GM19238 (cell line): ENCODE measurements at regions not wholly inside any gene's neighbourhood (a gene's known extent, or its start where the extent isn't known, plus 50 kb on each side); places are given as distances from the start of the nearest gene placed in this dataset.

Experiments
- DNase-seq: peaks from one replicate; pipeline ENCODE4 v3.0.0; 2011; ENCODE audit warnings: low spot score; ENCODE audit not compliant: insufficient read length

GRCh38 chr11:127345819-127346459 lies 345.4 kb upstream of the KIRREL3 start:
- peak; percentile 10 for DNase-seq

DNA sequence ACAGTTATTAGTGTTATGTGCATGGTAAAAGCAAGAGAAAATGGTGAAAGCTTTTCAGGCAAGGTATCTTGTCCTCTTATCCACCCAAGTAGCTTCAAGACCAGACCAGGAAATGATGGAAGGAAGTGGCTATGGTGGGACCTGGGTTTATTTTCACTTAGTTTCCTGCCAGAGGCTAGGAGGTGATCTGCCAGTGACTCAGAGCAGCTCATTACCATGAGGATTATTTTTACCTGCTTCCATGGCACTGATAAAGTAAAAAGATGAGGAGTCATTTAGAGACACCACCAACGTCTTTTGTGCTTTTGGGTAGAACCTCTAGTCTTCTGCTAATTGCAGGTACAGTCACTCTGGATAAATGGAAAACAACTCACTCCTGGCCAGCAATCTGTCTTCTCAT lies 339.9 kb upstream of the KIRREL3 start:
- DNase-seq = no peak

GRCh38 chr11:127339376-127339775 lies 338.8 kb upstream of the KIRREL3 start:
- no peak for DNase-seq

DNA sequence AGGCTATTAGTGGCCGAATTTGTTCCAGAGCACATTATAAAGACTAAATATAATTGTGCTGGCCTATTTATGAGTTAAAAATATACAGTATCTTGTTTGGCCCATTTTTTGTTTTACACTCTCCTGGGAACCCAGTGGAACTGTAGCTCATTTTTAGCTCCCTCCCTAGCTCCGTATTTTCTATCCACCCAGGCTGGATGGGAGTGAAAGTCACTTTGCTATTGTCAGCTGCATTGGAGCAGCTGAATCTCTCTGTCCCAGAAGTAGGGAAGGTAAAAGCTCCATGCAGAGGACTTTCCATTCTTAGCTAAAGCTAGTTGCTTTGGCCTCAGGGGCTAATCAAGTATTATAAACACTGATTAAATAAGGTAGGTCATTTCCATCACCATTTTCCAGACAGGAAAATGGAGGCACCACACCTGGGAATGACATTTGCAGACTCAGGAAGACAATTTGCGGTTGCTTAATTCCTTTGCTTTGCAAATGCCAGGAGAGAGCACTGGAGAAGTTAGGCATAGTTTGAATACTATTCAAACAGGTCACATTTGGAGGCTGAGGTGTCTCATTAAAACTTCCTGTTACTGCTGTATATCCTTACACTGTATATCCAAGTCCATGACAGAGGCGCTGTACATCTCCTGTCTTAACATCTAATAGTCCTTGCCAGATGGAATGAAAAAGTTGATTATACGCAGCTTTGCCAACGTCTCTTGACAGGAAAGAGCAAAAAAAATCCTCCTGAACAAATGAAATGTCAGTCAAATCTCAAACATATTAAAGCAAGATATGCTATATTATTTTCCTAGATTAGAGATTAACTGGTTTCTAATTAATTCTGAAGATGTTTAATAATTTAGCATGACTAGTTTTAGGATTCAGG lies 338.1 kb upstream of the KIRREL3 start:
- DNase-seq = no peak

GRCh38 chr11:127334466-127334865 lies 333.9 kb upstream of the KIRREL3 start:
- DNase-seq = no peak

DNA sequence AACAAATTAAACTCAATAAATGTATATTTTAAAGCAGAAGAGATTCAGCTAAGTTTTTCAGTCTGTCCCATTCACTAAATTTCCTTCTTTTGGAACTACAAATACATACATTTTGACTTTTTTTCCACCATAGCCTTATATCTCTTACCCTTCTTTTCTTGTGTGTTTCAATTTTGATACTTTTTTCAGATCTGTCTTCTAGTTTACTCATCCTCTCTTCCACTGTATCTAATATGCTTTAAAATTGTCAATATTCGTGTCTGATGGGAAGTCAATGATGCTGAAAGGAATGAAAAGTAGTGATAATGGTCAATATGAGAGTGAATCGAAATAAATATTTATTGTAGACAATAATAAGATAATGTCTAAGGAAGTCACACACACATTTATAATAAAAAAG lies 332.3 kb upstream of the KIRREL3 start:
- DNase-seq = no peak

DNA sequence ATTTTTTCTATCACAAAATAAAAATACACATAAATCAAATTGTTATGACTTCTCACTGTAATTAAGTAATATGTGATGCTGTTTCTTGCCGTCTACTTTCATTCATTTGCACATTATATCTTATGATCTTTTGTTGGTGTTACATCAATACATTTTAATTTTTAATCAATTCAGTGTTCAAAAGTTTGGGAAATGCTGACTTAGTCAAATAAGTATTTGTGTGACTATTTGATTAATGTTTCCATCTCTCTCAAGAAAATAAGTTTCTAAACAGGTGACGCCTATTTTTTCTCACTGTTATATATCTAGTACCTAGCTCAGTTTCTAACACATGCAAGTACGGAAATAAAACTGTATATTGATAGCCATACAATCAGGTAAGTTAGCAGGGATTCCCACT lies 329.5 kb upstream of the KIRREL3 start:
- no peak for DNase-seq

- DNase-seq = no peak
Observed at GRCh38 chr11:127308291-127308690, 307.7 kb upstream of the KIRREL3 start.

GRCh38 chr11:127307700-127308099 lies 307.1 kb upstream of the KIRREL3 start:
- no peak for DNase-seq

DNA sequence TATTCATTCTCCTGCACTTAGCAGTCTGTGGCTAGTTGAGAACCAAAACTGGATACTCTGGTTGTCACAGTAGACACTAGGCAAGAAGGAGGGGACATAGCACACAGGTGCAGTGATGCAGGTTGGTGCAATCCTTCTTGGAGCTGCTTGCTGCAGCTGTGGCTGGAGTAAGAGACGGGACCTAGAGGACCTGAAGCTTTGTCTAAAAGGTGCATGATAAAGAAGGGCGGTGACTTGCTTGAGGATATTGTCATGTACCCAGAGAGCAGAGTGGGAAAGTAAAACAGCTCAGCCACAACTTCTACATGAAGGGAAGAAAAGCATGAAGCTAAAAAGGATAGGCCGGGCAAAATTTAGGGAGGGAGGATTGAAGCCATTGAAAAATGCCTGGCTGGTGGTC lies 304.1 kb upstream of the KIRREL3 start:
- DNase-seq = no peak

GRCh38 chr11:127288926-127289325 lies 288.4 kb upstream of the KIRREL3 start:
- no peak for DNase-seq

- DNase-seq = no peak
Observed at GRCh38 chr11:127281534-127281933, 281.0 kb upstream of the KIRREL3 start.

GRCh38 chr11:127275774-127276173 lies 275.2 kb upstream of the KIRREL3 start:
- DNase-seq = no peak

DNA sequence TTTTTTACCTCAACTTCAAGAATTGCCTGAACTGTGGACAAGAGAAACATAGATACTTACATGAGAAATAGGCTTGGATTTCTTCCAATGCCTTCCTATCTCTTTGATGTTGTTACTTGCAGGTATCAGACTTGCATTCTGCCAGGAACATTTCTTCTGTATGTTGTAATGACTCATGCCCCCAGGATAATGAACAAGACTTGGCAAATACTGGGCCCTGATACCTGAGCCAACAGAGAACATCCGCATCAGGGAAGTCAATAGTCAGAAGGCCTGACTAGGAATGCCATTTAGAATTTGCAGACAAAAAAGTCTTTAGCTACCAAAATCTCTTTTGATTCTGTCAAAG lies 273.7 kb upstream of the KIRREL3 start:
- no peak for DNase-seq

- DNase-seq = no peak
Observed at GRCh38 chr11:127273593-127274327, 273.2 kb upstream of the KIRREL3 start.

DNA sequence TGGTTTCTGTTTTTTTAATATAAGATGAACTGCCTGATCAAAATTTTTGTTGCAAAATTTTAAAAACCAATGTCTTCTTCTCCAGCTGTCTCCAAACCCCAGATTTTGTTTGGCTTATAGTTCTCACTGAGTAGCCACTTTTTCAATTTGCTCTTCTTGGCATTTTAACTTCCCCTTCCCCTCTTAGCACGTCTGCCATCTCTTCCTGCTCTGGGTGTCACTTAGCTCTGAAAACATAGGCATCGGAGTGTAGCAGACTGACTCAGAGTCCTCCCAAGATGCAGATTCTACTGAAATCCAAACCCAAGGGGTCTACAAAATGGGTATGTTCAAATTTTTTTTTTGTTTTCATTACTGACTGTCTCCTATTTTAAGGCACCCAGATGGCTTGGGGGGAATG lies 270.3 kb upstream of the KIRREL3 start:
- no peak for DNase-seq

- DNase-seq = no peak
Observed at GRCh38 chr11:127269911-127270310, 269.3 kb upstream of the KIRREL3 start.

GRCh38 chr11:127268932-127269331 lies 268.4 kb upstream of the KIRREL3 start:
- DNase-seq = no peak

- no peak for DNase-seq
Observed at GRCh38 chr11:127268521-127268920, 268.0 kb upstream of the KIRREL3 start.

DNA sequence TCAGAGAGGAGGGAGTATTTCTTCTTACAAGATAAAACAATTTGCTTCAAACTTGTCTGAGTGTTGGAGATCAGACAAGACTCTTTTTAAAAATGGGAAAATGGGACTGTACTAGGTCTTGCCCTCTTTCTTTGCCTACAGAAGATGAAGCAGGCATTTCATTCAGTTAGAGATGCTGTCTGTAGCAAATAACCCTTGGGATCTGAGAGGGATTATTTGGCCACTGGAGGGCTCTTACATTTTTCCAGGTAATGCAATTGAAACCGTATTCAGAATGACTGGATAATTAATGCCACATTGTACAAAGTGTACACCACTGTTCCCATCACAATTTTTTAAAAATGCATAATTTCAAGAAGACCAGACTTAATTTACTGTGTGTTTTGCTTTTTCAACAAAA lies 258.5 kb upstream of the KIRREL3 start:
- DNase-seq = no peak

DNA sequence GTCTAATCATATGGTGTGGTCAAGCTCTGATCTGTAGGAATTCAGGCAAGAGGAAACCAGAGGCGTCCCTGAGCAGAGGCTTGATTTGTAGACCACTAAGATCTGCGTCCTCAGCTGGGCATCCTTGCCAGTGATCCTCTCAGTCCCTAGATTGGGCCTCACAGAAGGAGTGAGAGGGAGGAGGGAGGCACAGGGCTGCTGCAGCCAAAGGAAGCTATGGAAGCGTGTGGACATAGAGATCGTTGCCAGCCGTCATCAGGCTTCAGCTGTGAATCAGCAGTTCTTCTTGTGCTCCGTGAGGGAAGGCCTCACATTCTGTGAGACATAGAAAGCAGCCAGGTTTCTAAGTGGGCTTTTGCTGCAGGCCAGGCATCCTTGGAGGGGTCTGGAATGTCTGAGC lies 254.6 kb upstream of the KIRREL3 start:
- no peak for DNase-seq

DNA sequence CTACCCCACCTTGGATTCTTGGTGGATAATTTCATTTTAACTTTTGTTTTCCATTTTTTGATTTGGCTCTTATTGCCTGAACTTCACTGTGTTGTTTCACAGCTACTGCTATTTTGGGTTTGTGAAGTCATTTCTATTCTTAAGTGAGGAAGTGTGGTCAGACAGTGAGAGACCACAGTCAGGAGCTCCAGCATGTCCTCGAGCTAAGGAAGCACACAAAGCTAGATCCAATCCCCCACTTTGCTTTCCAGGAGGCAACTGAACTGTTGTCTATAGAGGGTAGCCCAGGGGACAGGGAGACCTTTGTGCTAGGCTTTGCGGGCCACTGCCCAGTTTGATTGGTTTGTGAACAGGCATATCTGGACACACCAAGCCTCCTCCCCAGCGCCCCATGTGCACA lies 251.8 kb upstream of the KIRREL3 start:
- DNase-seq = no peak
